ENCODE measurements at regions not wholly inside any gene's neighbourhood (a gene's known extent, or its start where the extent isn't known, plus 50 kb on each side); places are given as distances from the start of the nearest gene placed in this dataset.
"Not testable (repeated sequence)": the region's sequence is repeated elsewhere in the genome, so short reads cannot be mapped to it uniquely, and the experiment has no call there.

- Histone ChIP-seq H3K36me3 (no peaks in the 10 kb centered on the region), H3K27ac (no peak overlapping the region), H3K9me3 (ENCODE audit: low read depth) (no peaks in the 10 kb centered on the region), H3K4me1 (ENCODE audit: low read depth) (no peaks in the 10 kb centered on the region), H3K4me3 (no peak overlapping the region), H3K27me3 (no peaks in the 10 kb centered on the region)
- no peak for DNase-seq (ENCODE audit: low read depth in 1 of 2, low spot score in 1 of 2)
- no peak for TF ChIP-seq CTCF (IDR thresholded peaks at IDR 0.05; ENCODE audit: low read depth, low read length)
Measured at GRCh38 chr15:81723113-81723651, 322.6 kb downstream of the MEX3B start.

DNA sequence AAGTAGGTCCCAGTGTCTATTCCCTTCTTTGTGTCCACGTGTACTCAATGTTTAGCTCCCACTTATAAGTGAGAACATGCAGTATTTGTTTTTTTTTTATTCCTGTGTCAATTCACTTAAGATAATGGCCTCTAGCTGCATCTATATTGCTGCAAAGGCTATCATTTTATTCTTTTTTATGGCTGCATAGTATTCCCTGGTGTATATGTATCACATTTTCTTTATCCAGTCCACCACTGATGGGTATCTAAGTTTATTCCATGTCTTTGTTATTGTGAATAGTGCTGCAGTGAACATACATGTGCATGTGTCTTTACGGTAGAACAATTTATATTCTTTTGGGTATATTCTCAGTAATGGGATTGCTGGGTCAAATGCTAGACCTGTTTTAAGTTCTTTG, 329.4 kb downstream of the MEX3B start:
- not testable (repeated sequence) for H3K4me3 ChIP-seq; H3K9me3 ChIP-seq (ENCODE audit: low read depth); H3K4me1 ChIP-seq (ENCODE audit: low read depth); DNase-seq (ENCODE audit: low read depth in 1 of 2, low spot score in 1 of 2); H3K27ac ChIP-seq; H3K36me3 ChIP-seq; H3K27me3 ChIP-seq

DNA sequence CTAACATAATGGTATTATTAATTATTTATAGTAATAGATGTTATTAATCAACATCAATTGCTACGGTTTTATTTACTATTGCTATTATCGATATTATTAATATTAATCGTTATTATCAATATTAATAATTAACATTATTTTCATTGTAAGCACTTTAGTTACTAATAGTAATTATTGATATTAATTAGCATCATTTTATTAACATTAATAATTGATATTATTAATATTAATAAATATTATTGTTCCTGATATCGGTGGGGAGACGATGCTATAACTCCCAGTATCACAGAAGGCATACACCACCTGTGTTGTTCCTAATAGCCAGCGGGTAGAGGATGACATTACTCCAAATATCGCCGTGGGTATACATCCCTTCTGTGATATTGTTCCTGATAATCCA, 335.5 kb downstream of the MEX3B start:
- no peak overlapping the region for H3K4me3 ChIP-seq
- no peaks in the 10 kb centered on the region for H3K27me3 ChIP-seq
- no peaks in the 10 kb centered on the region for H3K4me1 ChIP-seq (ENCODE audit: low read depth)
- TF ChIP-seq CTCF (IDR thresholded peaks at IDR 0.05; ENCODE audit: low read depth, low read length): no peak
- DNase-seq (ENCODE audit: low read depth in 1 of 2, low spot score in 1 of 2): no peak
- no peak overlapping the region for H3K27ac ChIP-seq
- no peaks in the 10 kb centered on the region for H3K9me3 ChIP-seq (ENCODE audit: low read depth)
- H3K36me3 ChIP-seq: no peaks in the 10 kb centered on the region

DNA sequence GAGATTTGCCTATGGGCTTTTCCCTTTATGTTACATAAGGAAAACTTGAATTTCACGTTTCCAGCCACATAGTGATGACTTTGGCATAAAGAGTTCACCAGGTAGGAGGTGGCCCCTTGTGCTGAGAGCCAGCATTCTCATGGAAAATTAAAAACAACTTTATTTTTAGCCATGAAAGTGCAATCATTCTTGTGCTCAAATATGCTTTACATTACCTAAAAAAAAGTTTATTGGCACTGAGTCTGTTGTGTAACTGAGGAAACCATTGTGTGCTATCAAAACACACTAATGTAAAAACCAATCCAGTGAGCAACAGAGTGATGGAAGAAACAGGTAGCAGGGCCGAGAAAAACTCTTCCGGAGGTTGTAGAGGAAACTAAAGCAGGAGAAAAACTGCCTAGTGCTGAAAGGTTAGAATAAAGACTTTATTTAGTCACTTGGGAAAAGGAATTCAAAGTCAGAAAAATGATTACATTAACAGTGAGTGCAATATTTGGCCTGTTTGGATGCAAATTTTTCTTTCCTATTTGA, 332.9 kb upstream of the TMC3 start:
- not testable (repeated sequence) for H3K4me1 ChIP-seq (ENCODE audit: low read depth); DNase-seq (ENCODE audit: low read depth in 1 of 2, low spot score in 1 of 2); H3K36me3 ChIP-seq; H3K9me3 ChIP-seq (ENCODE audit: low read depth); H3K4me3 ChIP-seq; H3K27me3 ChIP-seq; H3K27ac ChIP-seq

DNA sequence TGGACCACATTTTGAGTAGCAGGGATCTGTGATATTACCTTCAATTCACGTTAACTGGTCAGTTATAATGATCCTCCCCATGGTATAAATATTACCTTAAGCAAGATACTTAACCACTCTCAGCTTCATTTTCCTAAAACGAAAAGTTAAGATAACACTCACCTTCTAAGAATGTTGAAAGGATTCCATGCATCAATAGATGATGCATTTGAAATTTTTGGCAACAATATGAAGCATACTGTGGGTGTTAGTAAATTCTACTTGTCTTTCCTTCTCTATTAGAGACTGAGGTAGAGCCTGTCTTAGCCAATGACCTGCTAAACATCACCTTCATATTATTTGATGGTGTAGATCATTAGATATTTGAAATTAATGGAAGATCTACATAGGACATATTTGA, 331.7 kb upstream of the TMC3 start:
- H3K36me3 ChIP-seq; H3K27ac ChIP-seq; DNase-seq (ENCODE audit: low read depth in 1 of 2, low spot score in 1 of 2); H3K4me1 ChIP-seq (ENCODE audit: low read depth); H3K27me3 ChIP-seq; H3K4me3 ChIP-seq; H3K9me3 ChIP-seq (ENCODE audit: low read depth): not testable (repeated sequence)

DNA sequence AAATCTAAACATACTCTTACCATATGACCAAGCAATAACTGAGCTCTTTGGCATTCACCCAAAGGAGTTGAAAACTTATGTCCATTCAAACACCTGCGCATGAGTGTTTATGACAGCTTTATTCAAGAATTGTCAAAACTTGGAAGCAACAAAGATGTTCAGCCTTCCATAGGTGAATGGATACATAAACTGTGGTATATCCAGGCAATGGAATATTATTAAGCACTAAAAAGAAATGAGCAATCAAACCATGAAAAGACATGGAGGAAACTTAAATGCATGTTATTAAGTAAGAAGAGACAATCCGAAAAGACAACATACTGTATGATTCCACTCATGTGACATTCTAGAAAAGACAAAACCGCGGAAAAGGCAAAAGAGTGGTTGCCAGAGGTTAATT, 312.0 kb upstream of the TMC3 start:
- Histone ChIP-seq H3K27ac (no peak overlapping the region), H3K9me3 (ENCODE audit: low read depth) (no peaks in the 10 kb centered on the region), H3K27me3 (no peaks in the 10 kb centered on the region), H3K36me3 (no peaks in the 10 kb centered on the region), H3K4me3 (no peak overlapping the region), H3K4me1 (ENCODE audit: low read depth) (no peaks in the 10 kb centered on the region)
- no peak for TF ChIP-seq CTCF (IDR thresholded peaks at IDR 0.05; ENCODE audit: low read depth, low read length)
- DNase-seq (ENCODE audit: low read depth in 1 of 2, low spot score in 1 of 2): no peak

DNA sequence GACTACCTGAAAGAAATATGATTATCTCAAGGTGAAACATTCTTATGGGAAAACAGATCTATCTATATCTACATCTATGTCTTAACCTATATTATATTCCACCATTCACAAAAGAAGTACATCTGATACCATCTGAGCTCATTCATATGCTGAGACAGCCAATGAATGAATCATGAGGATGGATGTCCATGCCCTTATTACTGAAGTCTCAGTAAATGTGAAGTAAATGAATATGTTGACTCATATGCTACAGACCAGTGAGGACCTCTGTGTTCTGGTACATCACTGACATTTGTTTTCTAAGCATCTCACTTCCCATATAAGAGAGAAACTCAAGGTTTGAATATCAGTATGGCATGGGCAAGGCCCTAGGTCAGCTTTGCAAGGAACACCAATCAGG, 311.2 kb upstream of the TMC3 start:
- Histone ChIP-seq H3K36me3 (no peaks in the 10 kb centered on the region), H3K27ac (no peak overlapping the region), H3K9me3 (ENCODE audit: low read depth) (no peaks in the 10 kb centered on the region), H3K4me3 (no peak overlapping the region), H3K27me3 (no peaks in the 10 kb centered on the region), H3K4me1 (ENCODE audit: low read depth) (no peaks in the 10 kb centered on the region)
- no peak for DNase-seq (ENCODE audit: low read depth in 1 of 2, low spot score in 1 of 2)
- TF ChIP-seq CTCF (IDR thresholded peaks at IDR 0.05; ENCODE audit: low read depth, low read length): no peak

Data from cardiac muscle cell (in vitro differentiated cells and primary cell).